AG04450 (cell line): ENCODE measurements at regions not wholly inside any gene's neighbourhood (a gene's known extent, or its start where the extent isn't known, plus 50 kb on each side); places are given as distances from the start of the nearest gene placed in this dataset.

Experiments
- CTCF ChIA-PET: fragments of 300-600, 350-600 bp; formaldehyde crosslinking; extraction: SDS; loops from one replicate; lab custom pipeline; 2022; ENCODE audit warnings: antibody characterized with exemption, inconsistent platforms; lab: Charles Lee
- POLR2A ChIA-PET: fragments of 350-600 bp; formaldehyde crosslinking; extraction: SDS; loops from one replicate; lab custom pipeline; 2021; ENCODE audit warnings: antibody characterized with exemption, inconsistent platforms; lab: Yijun Ruan, JAX
- DNase-seq: peaks from one replicate; pipeline ENCODE4 v3.0.0-alpha.2; 2011; ENCODE audit warnings: low read depth, low spot score
- H3K27ac ChIP-seq: one replicate; pipeline ENCODE4 v1.5.1; 2012; ENCODE audit warnings: low read depth, low read length, control low read depth
- H3K27me3 ChIP-seq: one replicate; pipeline ENCODE4 v1.6.0; 2012; ENCODE audit warnings: low read length; ENCODE audit not compliant: control insufficient read depth, insufficient read depth
- H3K4me3 ChIP-seq: 2 replicates; pipeline ENCODE4 v1.5.1; 2011; ENCODE audit warnings: mild to moderate bottlenecking, low read depth, low read length, control low read depth
- H3K9me3 ChIP-seq: 2 replicates; pipeline ENCODE4 v1.5.1; 2012; ENCODE audit warnings: low read length; ENCODE audit not compliant: control insufficient read depth, insufficient read depth
- CTCF ChIP-seq: IDR thresholded peaks from 2 replicates; pipeline ENCODE4 v1.5.1; 2011; ENCODE audit warnings: low read depth, low read length, control low read depth, inconsistent platforms

GRCh38 chr4:123613586-123614344 is 217.2 kb downstream of the SPRY1 start:
- DNase-seq: no peak
- Histone ChIP-seq H3K27me3 (no peaks in the 10 kb centered on the region), H3K27ac (peak overlapping the region; percentile 34), H3K9me3 (no peaks in the 10 kb centered on the region), H3K4me3 (no peak overlapping the region)
- ChIA-PET POLR2A (no interaction called here), CTCF (no interaction called here)
- no peak for TF ChIP-seq CTCF

- ChIA-PET POLR2A (no interaction called here), CTCF (no interaction called here)
- no peak for DNase-seq
- no peaks in the 10 kb centered on the region for H3K9me3 ChIP-seq
- no peak overlapping the region for H3K27ac ChIP-seq
- no peaks in the 10 kb centered on the region for H3K27me3 ChIP-seq
- TF ChIP-seq CTCF: no peak
- no peak overlapping the region for H3K4me3 ChIP-seq
These were observed 219.3 kb downstream of the SPRY1 start for GRCh38 chr4:123615901-123616300.

GRCh38 chr4:123616951-123617461 is 220.4 kb downstream of the SPRY1 start:
- Histone ChIP-seq H3K4me3 (no peak overlapping the region), H3K27ac (no peak overlapping the region), H3K27me3 (no peaks in the 10 kb centered on the region), H3K9me3 (no peaks in the 10 kb centered on the region)
- no peak for DNase-seq
- CTCF ChIA-PET: interaction anchor here (0.7 kb wide), 1 partner anchor 108 kb away, joined by 3 read pairs; no protein-coding TSS in a partner anchor
- TF ChIP-seq CTCF: no peak
- POLR2A ChIA-PET: no interaction called here

- no peak overlapping the region for H3K27ac ChIP-seq
- POLR2A ChIA-PET: no interaction called here
- no peaks in the 10 kb centered on the region for H3K27me3 ChIP-seq
- no peak for DNase-seq
- no peaks in the 10 kb centered on the region for H3K9me3 ChIP-seq
- no peak for TF ChIP-seq CTCF
- H3K4me3 ChIP-seq: no peak overlapping the region
- CTCF ChIA-PET: no interaction called here
These were observed 221.2 kb downstream of the SPRY1 start for GRCh38 chr4:123617791-123618190.

GRCh38 chr4:123618606-123619005 is 222.0 kb downstream of the SPRY1 start:
- Histone ChIP-seq H3K9me3 (no peaks in the 10 kb centered on the region), H3K4me3 (no peak overlapping the region), H3K27ac (no peak overlapping the region), H3K27me3 (no peaks in the 10 kb centered on the region)
- no peak for DNase-seq
- ChIA-PET POLR2A (no interaction called here), CTCF (no interaction called here)
- TF ChIP-seq CTCF: no peak
